Activated naive CD8-positive, alpha-beta T cell treated with anti-CD3 and anti-CD28 coated beads for 36 hours (primary cell): ENCODE measurements at regions not wholly inside any gene's neighbourhood (a gene's known extent, or its start where the extent isn't known, plus 50 kb on each side); places are given as distances from the start of the nearest gene placed in this dataset.

Source experiments
- DNase-seq: peaks from one replicate; pipeline ENCODE4 v3.0.0; 2021
- H3K27ac Mint-ChIP-seq: one replicate; pipeline ENCODE4 v1.8.0; 2022; ENCODE audit warnings: mild to moderate bottlenecking, moderate library complexity, mixed read lengths
- H3K27me3 Mint-ChIP-seq: one replicate; pipeline ENCODE4 v1.8.0; 2022; ENCODE audit warnings: mild to moderate bottlenecking, mixed read lengths
- H3K36me3 Mint-ChIP-seq: one replicate; pipeline ENCODE4 v1.8.0; 2021; ENCODE audit warnings: mild to moderate bottlenecking, mixed read lengths
- H3K4me1 Mint-ChIP-seq: one replicate; pipeline ENCODE4 v1.8.0; 2021; ENCODE audit warnings: mixed read lengths
- H3K4me3 Mint-ChIP-seq: one replicate; pipeline ENCODE4 v1.8.0; 2022; ENCODE audit warnings: mild to moderate bottlenecking, moderate library complexity, mixed read lengths
- H3K9me3 Mint-ChIP-seq: one replicate; pipeline ENCODE4 v1.8.0; 2022; ENCODE audit warnings: mixed read lengths

DNA sequence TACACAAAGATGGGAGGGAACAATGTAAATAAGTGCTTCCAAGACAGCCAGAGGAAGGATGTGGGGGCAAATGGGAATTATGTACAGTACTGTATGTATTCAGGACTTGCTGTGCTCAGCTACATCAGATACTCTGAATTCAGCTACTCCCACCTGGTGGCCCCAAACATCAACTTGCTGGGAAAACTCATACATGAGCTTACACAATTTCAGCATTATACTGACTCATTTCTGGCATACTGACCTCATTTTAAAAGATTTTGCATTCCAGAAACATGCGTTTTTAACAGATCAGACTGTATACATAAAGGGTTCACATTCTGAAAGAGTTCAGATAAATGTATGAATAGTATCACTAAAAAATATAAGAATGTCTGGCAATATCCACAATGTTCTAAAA is 59.7 kb downstream of the GPX5 start:
- Mint-ChIP-seq H3K27me3 (peaks cover 77% of the 10 kb centered on the region), H3K4me1 (peaks cover 25% of the 10 kb centered on the region), H3K4me3 (no peak overlapping the region), H3K36me3 (peaks cover 1% of the 10 kb centered on the region), H3K27ac (no peak overlapping the region), H3K9me3 (peaks cover 3% of the 10 kb centered on the region)
- no peak for DNase-seq

DNA sequence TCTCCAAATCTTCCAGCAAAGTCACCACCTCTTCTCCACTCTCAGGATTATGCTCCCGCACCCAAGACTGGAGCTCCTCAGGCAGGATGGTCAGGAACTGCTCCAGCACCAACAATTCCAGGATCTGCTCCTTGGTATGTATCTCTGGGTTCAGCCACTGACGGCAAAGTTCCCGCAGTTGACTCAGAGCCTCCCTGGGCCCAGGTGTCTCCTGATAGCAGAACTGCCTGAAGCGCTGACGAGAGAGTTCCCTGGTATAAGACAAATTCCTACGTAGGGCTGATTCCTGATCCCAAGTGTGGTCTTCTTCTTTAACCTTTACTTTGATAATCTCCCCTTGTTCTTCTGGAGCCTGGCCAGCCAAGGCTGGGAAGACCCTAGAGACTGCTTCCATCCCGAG is 60.6 kb downstream of the GPX5 start:
- H3K4me3 Mint-ChIP-seq = peak overlapping the region; percentile 82

DNA sequence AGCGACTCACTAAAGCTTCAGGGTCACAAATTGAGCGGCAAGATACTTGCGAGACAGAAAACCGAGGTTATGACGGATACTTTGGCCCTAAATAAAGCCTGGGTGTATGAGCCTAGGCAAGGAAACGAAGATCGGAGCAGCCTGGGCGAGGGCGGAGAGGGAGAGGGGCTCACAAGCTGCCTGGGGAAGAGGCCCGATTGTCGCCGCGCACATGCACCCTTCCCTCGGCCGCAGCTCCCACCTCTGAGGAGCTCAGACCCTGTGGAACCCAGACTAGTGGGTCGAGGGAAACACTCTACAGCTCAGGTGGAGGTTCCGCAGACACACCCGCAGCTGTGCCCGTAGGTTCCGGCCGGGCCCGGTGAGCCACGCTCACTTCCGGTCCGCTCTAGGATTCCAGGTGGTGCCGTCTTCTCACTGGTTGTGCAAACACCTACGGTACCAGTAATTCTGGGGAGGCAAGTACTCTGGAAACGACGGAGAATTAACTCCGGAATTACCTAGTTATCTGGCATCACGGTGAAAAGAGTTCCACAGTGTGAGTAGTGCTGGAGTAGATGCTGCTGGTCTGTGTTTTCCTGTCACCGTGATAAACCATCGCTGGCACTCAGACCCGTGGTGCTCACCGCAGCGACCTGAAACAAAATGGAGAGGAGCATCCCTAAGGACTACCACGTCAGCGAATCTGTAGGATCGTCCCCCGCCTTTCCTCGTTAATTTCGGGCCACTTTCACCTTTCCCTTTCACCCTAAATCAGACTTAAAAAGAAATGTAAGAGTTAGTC is 61.5 kb downstream of the GPX5 start:
- peak overlapping the region; percentile 8 for H3K27ac Mint-ChIP-seq

More for the DNA sequence above, 60.6 kb downstream of the GPX5 start:
- DNase-seq = no peak
- Mint-ChIP-seq H3K4me1 (peaks cover 25% of the 10 kb centered on the region), H3K36me3 (peaks cover 2% of the 10 kb centered on the region), H3K27me3 (peaks cover 87% of the 10 kb centered on the region), H3K9me3 (peaks cover 3% of the 10 kb centered on the region), H3K27ac (no peak overlapping the region)

DNA sequence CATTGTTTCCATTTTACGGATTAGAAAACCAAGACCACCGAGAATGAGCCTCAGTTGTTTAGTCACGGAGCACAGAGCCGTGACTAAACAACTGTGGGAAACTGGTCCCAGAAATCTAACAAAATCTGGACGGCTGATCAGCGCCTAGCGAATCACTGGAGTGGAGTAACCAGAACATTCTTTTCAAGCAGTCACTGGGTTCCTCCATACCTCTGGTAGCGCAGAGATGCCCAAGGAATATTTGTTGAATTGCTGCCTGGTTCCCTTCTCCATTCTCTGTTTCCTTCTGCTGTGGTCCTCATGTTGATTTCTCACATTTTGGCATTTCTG is 62.0 kb downstream of the GPX5 start:
- Mint-ChIP-seq H3K4me3 (peak overlapping the region; percentile 82), H3K36me3 (peaks cover 2% of the 10 kb centered on the region), H3K27me3 (peaks cover 89% of the 10 kb centered on the region), H3K4me1 (peaks cover 25% of the 10 kb centered on the region), H3K9me3 (peaks cover 4% of the 10 kb centered on the region), H3K27ac (no peak overlapping the region)
- no peak for DNase-seq

More for the DNA sequence above, 61.5 kb downstream of the GPX5 start:
- Mint-ChIP-seq H3K9me3 (peaks cover 4% of the 10 kb centered on the region), H3K4me3 (peak overlapping the region; percentile 82), H3K36me3 (peaks cover 2% of the 10 kb centered on the region), H3K27me3 (peaks cover 89% of the 10 kb centered on the region), H3K4me1 (peaks cover 25% of the 10 kb centered on the region)
- DNase-seq = peak; percentile 76

DNA sequence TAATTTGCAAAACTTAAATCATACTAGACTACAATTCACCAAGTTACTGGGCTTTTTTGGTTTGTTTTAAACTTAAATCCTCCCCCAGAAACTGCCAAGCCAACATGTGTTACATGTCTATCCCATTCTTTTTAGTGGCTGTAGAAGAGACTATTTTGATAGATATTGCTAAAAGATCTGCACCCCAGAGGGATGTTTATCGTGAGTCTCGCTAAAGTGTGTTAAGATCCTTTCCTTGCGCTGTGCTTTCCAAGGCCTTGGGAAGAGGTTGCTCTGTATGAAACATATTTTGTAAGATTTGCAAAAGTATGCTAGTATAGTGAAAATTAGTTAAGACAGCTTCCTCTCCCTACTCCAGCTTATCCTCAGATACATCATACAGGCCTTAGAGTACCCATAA is 63.0 kb downstream of the GPX5 start:
- peak overlapping the region; percentile 29 for H3K4me3 Mint-ChIP-seq
- peaks cover 4% of the 10 kb centered on the region for H3K9me3 Mint-ChIP-seq
- H3K4me1 Mint-ChIP-seq = peaks cover 25% of the 10 kb centered on the region
- H3K27ac Mint-ChIP-seq = no peak overlapping the region
- no peak for DNase-seq
- H3K36me3 Mint-ChIP-seq = peaks cover 2% of the 10 kb centered on the region
- peaks cover 91% of the 10 kb centered on the region for H3K27me3 Mint-ChIP-seq

DNA sequence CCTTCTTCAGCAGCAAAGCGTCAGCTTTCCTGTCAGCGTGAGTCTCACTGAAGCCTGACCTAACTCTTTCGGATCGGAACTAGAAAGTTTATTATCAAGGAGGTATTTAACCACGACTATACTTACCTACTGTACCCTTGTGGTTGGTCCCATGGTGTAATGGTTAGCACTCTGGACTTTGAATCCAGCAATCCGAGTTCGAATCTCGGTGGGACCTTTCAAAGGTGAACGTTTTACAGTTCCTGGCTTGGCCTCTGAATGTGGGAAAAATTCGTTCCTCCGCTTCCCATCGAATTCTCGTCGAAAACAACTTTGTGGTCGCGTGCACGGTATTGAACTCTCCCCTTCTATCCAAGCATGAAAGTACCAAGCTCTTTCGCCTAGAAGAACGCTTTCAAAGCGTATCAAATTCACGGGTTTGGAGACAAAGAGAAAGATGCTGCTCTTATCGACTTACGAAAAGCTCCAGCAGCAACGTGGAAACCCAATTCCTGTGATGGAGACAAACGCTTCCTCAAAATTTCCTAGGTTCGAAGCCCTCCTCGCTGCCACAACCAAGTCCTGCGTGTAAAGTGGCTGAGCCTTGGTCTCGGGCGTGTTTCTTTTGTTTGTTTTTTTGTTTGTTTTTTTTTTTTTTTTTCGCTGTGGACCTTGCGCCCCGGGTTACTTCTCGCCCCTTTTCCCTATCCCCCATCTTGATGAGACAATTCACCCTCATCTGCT is 63.7 kb downstream of the GPX5 start:
- peak overlapping the region; percentile 29 for H3K4me3 Mint-ChIP-seq
- peak; percentile 62 for DNase-seq
- peaks cover 25% of the 10 kb centered on the region for H3K4me1 Mint-ChIP-seq
- H3K9me3 Mint-ChIP-seq = peaks cover 4% of the 10 kb centered on the region
- H3K27me3 Mint-ChIP-seq = peaks cover 93% of the 10 kb centered on the region
- H3K27ac Mint-ChIP-seq = peak overlapping the region; percentile 50
- peaks cover 2% of the 10 kb centered on the region for H3K36me3 Mint-ChIP-seq

DNA sequence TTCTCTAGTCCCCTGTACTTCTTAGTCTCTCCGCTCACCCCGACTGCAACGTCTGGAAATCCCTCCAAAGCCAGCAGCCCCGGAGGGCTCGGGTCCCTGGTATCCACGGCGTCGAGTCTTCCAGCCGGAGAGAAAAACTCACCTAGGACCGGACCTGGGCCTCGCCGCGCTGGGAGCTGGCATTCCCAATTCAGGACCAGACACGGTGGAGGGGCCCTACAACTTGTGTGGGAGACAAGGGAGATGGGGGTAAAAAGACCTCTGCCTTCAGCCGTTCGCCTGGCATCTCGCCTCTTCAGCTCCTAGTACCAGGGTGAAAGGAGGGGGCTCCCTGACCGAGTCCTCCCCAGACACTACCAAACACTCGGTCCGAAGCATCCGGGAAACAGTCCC is 64.3 kb downstream of the GPX5 start:
- peak overlapping the region; percentile 50 for H3K27ac Mint-ChIP-seq

DNA sequence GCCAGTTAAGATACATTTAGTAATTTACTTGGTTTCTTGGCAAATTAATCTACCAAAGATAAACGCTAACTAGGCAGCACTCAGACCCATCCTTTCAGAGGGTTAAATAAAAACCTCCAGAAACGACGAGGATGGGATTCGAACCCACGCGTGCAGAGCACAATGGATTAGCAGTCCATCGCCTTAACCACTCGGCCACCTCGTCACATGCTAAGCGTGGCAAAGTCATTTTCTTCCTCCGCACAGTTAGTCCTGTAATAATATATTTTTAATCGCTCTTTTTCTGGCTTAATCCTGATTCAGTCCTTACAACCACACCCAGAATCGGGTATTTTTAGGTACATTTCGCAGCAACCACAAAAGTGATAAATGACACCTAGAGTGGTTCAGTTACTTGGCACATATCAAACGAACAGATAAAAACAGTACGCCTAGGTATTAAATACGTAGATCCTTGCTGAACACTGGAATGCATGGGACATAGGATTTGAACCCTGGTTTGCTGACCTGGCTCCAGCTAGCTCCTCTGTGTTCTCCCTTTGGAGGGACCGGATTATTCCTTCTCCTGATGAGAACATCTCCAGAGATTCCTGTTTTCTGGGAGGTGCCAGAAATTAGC is 71.6 kb downstream of the GPX5 start:
- H3K4me1 Mint-ChIP-seq = peaks cover 6% of the 10 kb centered on the region
- peaks cover 71% of the 10 kb centered on the region for H3K27me3 Mint-ChIP-seq
- DNase-seq = peak; percentile 47
- H3K9me3 Mint-ChIP-seq = peaks cover 10% of the 10 kb centered on the region
- H3K27ac Mint-ChIP-seq = peak overlapping the region; percentile 63
- H3K4me3 Mint-ChIP-seq = peak overlapping the region; percentile 29
- no peaks in the 10 kb centered on the region for H3K36me3 Mint-ChIP-seq

More for the DNA sequence above, 64.3 kb downstream of the GPX5 start:
- H3K27me3 Mint-ChIP-seq = peaks cover 93% of the 10 kb centered on the region
- no peak for DNase-seq
- H3K4me1 Mint-ChIP-seq = peaks cover 25% of the 10 kb centered on the region
- H3K36me3 Mint-ChIP-seq = peaks cover 2% of the 10 kb centered on the region
- peaks cover 4% of the 10 kb centered on the region for H3K9me3 Mint-ChIP-seq
- peak overlapping the region; percentile 29 for H3K4me3 Mint-ChIP-seq

DNA sequence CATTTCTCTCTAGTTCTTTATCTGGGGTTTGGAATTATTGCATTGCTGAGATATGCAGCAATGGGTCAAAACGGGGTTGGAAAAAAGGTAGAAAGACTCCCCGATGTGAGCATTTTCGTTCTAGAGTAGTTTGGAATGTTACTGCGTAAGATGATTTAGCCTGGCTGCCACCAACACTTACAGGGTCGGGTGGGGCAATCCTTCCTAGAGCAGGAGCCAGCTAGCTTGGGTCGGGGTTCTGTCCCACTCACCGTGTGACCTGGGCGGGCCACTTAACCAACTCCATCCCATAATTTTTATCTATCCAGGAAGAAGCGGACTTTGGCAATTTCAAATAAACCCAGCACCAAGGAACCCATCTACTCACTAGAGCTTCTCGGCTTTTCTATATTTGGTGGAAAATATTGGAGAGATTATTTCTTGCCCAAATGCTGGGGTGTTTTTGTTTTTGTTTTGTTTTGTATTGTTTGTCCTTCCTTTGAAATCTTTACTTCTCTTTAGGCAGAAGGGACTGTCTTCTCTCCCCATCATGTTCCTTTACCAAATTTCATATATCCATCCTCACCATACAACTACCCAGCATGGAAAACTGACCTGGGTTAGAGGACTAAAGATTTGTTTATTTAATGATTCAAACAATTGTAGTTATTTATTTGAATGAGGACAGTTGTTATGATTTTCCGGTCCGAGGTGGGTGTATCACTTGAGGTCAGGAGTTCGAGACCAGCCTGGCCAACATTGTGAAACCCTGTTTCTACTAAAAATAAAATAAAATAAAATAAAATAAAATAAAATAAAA is 72.4 kb downstream of the GPX5 start:
- Mint-ChIP-seq H3K36me3 (no peaks in the 10 kb centered on the region), H3K9me3 (peaks cover 10% of the 10 kb centered on the region), H3K4me3 (peak overlapping the region; percentile 55), H3K4me1 (peaks cover 6% of the 10 kb centered on the region), H3K27ac (no peak overlapping the region), H3K27me3 (peaks cover 67% of the 10 kb centered on the region)
- no peak for DNase-seq

DNA sequence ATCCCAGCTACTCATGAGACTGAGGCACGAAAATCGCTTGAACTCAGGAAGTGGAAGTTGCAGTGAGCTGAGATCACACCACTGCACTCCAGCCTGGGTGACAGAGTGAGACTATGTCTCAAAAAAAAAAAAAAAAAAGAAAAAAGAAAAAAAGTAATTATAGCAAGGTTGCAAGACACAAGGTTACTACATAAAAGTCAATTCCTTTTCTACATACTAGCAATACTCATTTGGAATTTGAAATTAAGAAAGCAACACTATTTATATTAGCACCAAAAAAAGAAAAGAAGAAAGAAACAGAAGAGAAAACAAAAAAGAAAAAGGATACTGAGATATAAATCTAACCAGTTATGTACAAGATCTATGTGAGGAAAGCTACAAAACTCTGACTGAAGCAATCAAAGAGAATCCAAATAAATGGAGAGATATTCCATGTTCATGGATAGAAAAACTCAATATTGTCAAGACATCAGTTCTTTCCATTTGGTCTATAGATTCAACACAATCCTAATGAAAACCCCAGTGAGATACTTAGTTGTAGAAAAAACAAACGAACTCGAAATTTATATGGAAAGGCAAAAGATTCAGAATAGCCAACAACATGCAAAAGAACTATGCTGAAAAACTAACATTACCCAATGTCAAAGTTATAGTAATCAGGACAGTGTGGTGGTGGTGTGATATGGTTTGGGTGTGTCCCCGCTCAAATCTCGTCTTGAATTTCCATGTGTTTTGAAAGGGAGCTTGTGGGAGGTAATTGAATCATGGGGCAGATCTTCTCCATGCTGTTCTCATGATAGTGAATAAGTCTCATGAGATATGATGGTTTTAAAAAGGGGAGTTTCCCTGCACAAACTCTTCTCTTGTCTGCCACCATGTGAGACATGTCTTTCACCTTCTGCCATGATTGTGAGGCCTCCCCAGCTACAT is 73.3 kb downstream of the GPX5 start:
- Mint-ChIP-seq H3K4me1 (peaks cover 6% of the 10 kb centered on the region), H3K4me3 (no peak overlapping the region), H3K9me3 (peaks cover 10% of the 10 kb centered on the region), H3K36me3 (no peaks in the 10 kb centered on the region), H3K27me3 (peaks cover 71% of the 10 kb centered on the region), H3K27ac (no peak overlapping the region)
- DNase-seq = no peak

DNA sequence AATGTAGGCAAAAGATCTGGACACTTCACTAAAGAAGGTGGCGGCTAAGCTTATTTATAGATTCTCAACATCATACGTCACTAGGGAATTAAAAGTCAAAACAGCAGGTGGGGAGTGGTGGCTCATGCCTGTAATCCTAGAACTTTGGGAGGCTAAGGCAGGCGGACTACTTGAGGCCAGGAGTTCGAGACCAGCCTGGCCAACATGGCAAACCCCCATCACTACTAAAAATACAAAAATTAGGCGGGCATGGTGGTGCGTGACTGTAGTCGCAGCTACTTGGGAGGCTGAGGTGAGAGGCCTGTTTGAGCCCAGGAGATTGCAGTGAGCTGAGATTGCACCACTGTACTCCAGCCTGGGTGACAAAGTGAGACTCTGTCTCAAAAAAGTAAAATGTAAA is 74.6 kb downstream of the GPX5 start:
- Mint-ChIP-seq H3K9me3 (peaks cover 10% of the 10 kb centered on the region), H3K27me3 (peaks cover 71% of the 10 kb centered on the region), H3K27ac (no peak overlapping the region), H3K36me3 (no peaks in the 10 kb centered on the region), H3K4me3 (no peak overlapping the region), H3K4me1 (peaks cover 6% of the 10 kb centered on the region)
- no peak for DNase-seq

DNA sequence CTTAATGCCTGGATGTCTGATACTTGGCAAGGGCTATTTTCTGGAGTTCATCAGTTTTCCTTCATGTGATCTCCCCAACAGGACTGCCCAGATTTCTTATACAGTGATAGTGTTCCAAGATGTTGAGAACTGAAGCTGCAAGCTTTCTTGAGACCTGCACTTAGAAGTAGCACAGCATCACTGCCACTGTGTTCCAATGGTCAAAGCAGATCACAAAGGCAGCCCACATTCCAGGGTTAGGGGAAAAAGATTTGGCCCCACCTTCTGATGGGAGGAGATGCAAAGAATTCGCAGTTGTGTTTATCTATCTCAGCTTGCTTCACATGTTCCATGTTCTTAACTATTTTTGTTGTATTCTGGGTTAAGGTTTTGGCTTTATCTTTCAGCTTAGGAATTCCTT is 78.2 kb downstream of the GPX5 start:
- peaks cover 5% of the 10 kb centered on the region for H3K4me1 Mint-ChIP-seq
- DNase-seq = no peak
- no peak overlapping the region for H3K27ac Mint-ChIP-seq
- peaks cover 6% of the 10 kb centered on the region for H3K9me3 Mint-ChIP-seq
- H3K36me3 Mint-ChIP-seq = peaks cover 3% of the 10 kb centered on the region
- no peak overlapping the region for H3K4me3 Mint-ChIP-seq
- H3K27me3 Mint-ChIP-seq = peaks cover 76% of the 10 kb centered on the region

DNA sequence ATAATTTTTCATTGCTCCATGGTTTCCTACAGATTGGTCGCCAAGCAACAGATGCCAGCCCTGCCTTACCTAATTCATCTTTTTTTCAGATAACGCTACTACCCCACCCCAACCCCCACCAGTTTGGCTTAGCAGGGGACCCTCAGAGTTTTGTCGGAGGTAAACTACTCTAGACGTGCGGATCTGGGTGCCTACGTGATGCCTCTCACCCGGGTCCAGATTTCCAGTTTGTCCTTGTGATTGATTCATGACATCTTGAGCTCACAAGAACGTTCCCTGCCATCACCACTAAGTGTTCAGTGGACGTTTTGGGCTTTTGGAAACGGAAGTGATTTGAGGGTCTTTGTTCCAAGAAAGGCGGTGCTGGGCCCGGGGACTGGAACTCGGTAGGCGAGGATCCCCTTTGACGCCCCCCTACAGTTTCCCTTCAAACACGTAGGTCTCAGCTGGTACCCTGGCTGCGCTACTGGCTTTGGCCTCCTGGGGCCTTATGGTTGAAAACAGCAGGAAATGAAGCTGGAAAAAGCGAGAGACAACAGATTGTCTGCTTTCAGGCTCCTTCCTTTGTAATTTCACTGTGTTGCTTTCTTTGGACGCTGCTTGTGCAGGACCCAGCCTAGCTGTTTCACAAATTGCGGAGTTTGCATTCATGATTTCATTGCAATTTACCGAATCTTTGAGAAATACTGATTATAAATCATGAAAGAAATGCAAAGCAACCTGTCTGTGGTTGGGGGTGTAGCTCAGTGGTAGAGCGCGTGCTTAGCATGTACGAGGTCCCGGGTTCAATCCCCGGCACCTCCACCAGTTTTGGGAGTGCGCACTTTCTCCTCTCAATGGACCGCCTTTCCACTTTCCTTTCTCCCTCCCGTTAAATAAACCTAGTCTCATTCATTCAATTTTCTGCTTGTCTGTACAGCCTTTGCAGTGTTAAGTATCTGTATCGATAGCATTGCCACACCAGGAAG is 81.0 kb downstream of the GPX5 start:
- Mint-ChIP-seq H3K27me3 (peaks cover 84% of the 10 kb centered on the region), H3K4me3 (peak overlapping the region; percentile 65), H3K27ac (peak overlapping the region; percentile 66), H3K36me3 (peaks cover 3% of the 10 kb centered on the region), H3K4me1 (peaks cover 5% of the 10 kb centered on the region), H3K9me3 (no peaks in the 10 kb centered on the region)
- DNase-seq = peak; percentile 58
